ENCODE measurements at regions not wholly inside any gene's neighbourhood (a gene's known extent, or its start where the extent isn't known, plus 50 kb on each side); places are given as distances from the start of the nearest gene placed in this dataset.

- Histone ChIP-seq H3K4me2 (ENCODE audit: low read depth, low read length) (no peak overlapping the region), H3K79me2 (ENCODE audit: low read length) (no peaks in the 10 kb centered on the region), H4K20me1 (ENCODE audit: insufficient read depth, low read length) (no peaks in the 10 kb centered on the region), H3K9me2 (replicated peaks; ENCODE audit: insufficient read depth, low read length) (no peaks in the 10 kb centered on the region), H3K27ac (ENCODE audit: low read length) (no peak overlapping the region), H3K4me1 (ENCODE audit: low read length) (no peaks in the 10 kb centered on the region), H3F3A (ENCODE audit: insufficient read depth, low read length) (no peaks in the 10 kb centered on the region), H3K4me3 (ENCODE audit: low read length) (no peak overlapping the region), H3K9ac (ENCODE audit: low read length) (no peak overlapping the region), H3K9me3 (replicated peaks; ENCODE audit: insufficient read depth, low read length) (no peaks in the 10 kb centered on the region), H3K27me3 (replicated peaks; ENCODE audit: insufficient read depth, low read length) (no peaks in the 10 kb centered on the region), H2AFZ (ENCODE audit: low read length) (no peak overlapping the region), H3K36me3 (replicated peaks; ENCODE audit: insufficient read depth, low read length) (no peaks in the 10 kb centered on the region)
- no peak for DNase-seq
- TF ChIP-seq, protein P1, sequence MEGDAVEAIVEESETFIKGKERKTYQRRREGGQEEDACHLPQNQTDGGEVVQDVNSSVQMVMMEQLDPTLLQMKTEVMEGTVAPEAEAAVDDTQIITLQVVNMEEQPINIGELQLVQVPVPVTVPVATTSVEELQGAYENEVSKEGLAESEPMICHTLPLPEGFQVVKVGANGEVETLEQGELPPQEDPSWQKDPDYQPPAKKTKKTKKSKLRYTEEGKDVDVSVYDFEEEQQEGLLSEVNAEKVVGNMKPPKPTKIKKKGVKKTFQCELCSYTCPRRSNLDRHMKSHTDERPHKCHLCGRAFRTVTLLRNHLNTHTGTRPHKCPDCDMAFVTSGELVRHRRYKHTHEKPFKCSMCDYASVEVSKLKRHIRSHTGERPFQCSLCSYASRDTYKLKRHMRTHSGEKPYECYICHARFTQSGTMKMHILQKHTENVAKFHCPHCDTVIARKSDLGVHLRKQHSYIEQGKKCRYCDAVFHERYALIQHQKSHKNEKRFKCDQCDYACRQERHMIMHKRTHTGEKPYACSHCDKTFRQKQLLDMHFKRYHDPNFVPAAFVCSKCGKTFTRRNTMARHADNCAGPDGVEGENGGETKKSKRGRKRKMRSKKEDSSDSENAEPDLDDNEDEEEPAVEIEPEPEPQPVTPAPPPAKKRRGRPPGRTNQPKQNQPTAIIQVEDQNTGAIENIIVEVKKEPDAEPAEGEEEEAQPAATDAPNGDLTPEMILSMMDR (IDR thresholded peaks at IDR 0.05; ENCODE audit: low read length), result no peak
- TF ChIP-seq EZH2phosphoT487 (IDR thresholded peaks at IDR 0.05; ENCODE audit: low read length) (no peak), EZH2 (optimal IDR thresholded peaks at IDR 0.05; ENCODE audit: low read depth, low read length) (no peak)
Measured at GRCh38 chr2:167345559-167345958, 457.3 kb downstream of the XIRP2 start.

GRCh38 chr2:167342769-167343168 is 454.5 kb downstream of the XIRP2 start:
- H3K79me2 ChIP-seq (ENCODE audit: low read length), result no peaks in the 10 kb centered on the region
- H3K9me2 ChIP-seq (replicated peaks; ENCODE audit: insufficient read depth, low read length), result no peaks in the 10 kb centered on the region
- no peak for DNase-seq
- no peak overlapping the region for H3K4me3 ChIP-seq (ENCODE audit: low read length)
- no peaks in the 10 kb centered on the region for H3K36me3 ChIP-seq (replicated peaks; ENCODE audit: insufficient read depth, low read length)
- H3K27ac ChIP-seq (ENCODE audit: low read length), result no peak overlapping the region
- no peaks in the 10 kb centered on the region for H3F3A ChIP-seq (ENCODE audit: insufficient read depth, low read length)
- H3K4me2 ChIP-seq (ENCODE audit: low read depth, low read length), result no peak overlapping the region
- no peaks in the 10 kb centered on the region for H3K9me3 ChIP-seq (replicated peaks; ENCODE audit: insufficient read depth, low read length)
- H4K20me1 ChIP-seq (ENCODE audit: insufficient read depth, low read length), result no peaks in the 10 kb centered on the region
- H3K9ac ChIP-seq (ENCODE audit: low read length), result no peak overlapping the region
- no peaks in the 10 kb centered on the region for H3K27me3 ChIP-seq (replicated peaks; ENCODE audit: insufficient read depth, low read length)
- no peak overlapping the region for H2AFZ ChIP-seq (ENCODE audit: low read length)
- H3K4me1 ChIP-seq (ENCODE audit: low read length), result no peaks in the 10 kb centered on the region
- TF ChIP-seq EZH2 (optimal IDR thresholded peaks at IDR 0.05; ENCODE audit: low read depth, low read length), result no peak
- no peak for TF ChIP-seq EZH2phosphoT487 (IDR thresholded peaks at IDR 0.05; ENCODE audit: low read length)
- TF ChIP-seq, protein P1 (IDR thresholded peaks at IDR 0.05; ENCODE audit: low read length), result no peak

- Histone ChIP-seq H3K27ac (ENCODE audit: low read length) (no peak overlapping the region), H3K9me2 (replicated peaks; ENCODE audit: insufficient read depth, low read length) (no peaks in the 10 kb centered on the region), H4K20me1 (ENCODE audit: insufficient read depth, low read length) (no peaks in the 10 kb centered on the region), H3K79me2 (ENCODE audit: low read length) (no peaks in the 10 kb centered on the region), H3K9ac (ENCODE audit: low read length) (no peak overlapping the region), H3K4me3 (ENCODE audit: low read length) (no peak overlapping the region), H3K9me3 (replicated peaks; ENCODE audit: insufficient read depth, low read length) (no peaks in the 10 kb centered on the region), H3K4me2 (ENCODE audit: low read depth, low read length) (no peak overlapping the region), H3K27me3 (replicated peaks; ENCODE audit: insufficient read depth, low read length) (no peaks in the 10 kb centered on the region), H3K36me3 (replicated peaks; ENCODE audit: insufficient read depth, low read length) (no peaks in the 10 kb centered on the region), H3F3A (ENCODE audit: insufficient read depth, low read length) (no peaks in the 10 kb centered on the region), H2AFZ (ENCODE audit: low read length) (no peak overlapping the region), H3K4me1 (ENCODE audit: low read length) (no peaks in the 10 kb centered on the region)
- TF ChIP-seq, protein P1 (IDR thresholded peaks at IDR 0.05; ENCODE audit: low read length), result no peak
- TF ChIP-seq EZH2phosphoT487 (IDR thresholded peaks at IDR 0.05; ENCODE audit: low read length), result no peak
- no peak for TF ChIP-seq EZH2 (optimal IDR thresholded peaks at IDR 0.05; ENCODE audit: low read depth, low read length)
- no peak for DNase-seq
Measured at GRCh38 chr2:167340322-167340721, 452.0 kb downstream of the XIRP2 start.

Data from MM.1S (cell line).